ENCODE measurements at regions not wholly inside any gene's neighbourhood (a gene's known extent, or its start where the extent isn't known, plus 50 kb on each side); places are given as distances from the start of the nearest gene placed in this dataset.

DNA sequence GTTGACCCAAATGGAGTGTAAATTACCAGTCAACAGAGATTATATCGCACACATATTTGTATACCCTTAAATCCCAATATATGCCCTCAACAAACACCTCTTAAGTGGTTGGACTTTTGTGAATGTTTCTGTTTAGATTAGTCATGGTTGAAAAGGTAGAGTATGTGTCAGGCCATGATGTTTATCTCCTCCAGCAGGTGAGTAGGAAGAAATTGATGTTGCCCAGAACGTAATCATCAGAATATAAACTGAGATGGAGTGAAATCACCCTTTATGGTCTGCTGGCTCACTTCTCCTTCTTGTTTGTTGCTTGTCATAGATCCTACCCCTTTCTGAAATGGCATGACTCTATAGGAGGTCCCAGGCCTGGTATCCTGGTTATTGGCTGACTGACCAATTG lies 431.8 kb downstream of the ETS1 start:
- Histone ChIP-seq H3K9me3 (no peaks in the 10 kb centered on the region), H3K27me3 (no peaks in the 10 kb centered on the region), H3K4me3 (no peak overlapping the region), H3K27ac (no peak overlapping the region), H3K36me3 (no peaks in the 10 kb centered on the region), H3K4me1 (no peaks in the 10 kb centered on the region)
- no peak for TF ChIP-seq CTCF (IDR thresholded peaks at IDR 0.05)
- intact Hi-C loops (cut with DNase I), result loop anchor here (10.0 kb wide), 1 partner anchor 799 kb away; no protein-coding TSS in a partner anchor
- ATAC-seq (no peak), DNase-seq (no peak)

DNA sequence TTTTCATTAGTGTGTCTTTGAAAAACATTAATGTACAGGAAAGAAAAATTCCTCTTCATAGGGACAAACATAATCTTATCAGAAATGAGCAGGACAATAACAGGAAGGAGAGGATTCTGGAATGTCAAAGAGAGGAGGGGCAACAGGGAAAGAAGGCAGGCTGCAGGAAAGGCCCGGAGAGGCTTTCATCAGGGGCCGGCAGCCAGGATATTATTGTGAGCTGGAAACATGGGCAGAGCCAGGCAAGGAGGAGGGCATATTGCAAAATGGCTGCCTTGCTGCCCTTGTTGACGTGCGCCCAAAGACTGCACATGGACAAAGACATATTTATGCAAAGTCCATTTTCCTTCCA lies 433.7 kb downstream of the ETS1 start:
- no peak for DNase-seq
- intact Hi-C loops (cut with DNase I), result loop anchor here (10.0 kb wide), 1 partner anchor 801 kb away; no protein-coding TSS in a partner anchor
- Histone ChIP-seq H3K27ac (peak overlapping the region; percentile 52), H3K4me1 (no peaks in the 10 kb centered on the region), H3K36me3 (no peaks in the 10 kb centered on the region), H3K27me3 (no peaks in the 10 kb centered on the region), H3K4me3 (no peak overlapping the region), H3K9me3 (no peaks in the 10 kb centered on the region)
- no peak for ATAC-seq
- TF ChIP-seq CTCF (IDR thresholded peaks at IDR 0.05), result no peak

DNA sequence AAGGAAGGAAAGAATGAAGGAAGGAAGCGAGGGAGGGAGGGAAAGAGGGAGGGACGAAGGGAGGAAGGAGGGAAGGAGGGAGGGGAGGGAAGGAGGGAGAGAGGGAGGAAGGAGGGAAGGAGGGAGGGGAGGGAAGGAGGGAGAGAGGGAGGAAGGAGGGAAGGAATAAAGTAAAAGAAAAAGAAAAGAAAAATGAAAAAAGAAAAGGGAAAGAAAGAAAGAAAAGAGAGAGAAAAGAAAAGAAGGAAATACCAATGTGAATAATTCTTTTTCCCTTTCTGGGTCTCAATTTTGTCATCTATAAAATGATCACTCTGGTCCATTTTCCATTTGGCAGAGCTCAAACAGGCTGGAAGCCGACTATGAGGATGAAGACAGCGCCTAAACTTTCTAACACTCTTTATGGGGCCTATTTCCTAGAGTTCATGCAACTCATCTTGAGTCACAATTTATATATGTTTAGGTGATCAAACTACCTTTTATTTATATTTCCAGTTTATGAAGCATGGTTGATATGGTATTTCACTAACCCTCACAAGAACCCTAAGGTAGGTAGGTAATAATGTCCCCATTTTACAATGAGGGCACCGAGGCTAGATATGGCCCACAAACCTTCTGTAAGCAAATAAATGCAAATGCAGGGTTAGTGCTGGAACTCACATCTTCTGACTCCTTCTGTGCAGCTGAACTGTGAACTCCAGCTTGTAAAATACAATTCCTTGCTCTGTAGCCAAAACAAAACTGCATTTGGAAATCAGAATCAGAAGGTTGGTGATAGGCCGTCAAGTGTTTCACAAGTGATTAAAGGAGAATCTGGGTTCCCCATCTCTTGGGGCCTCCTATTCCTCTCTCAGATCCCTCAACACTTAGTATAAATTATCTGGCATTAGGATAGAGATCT lies 434.3 kb downstream of the ETS1 start:
- Histone ChIP-seq H3K4me1 (no peaks in the 10 kb centered on the region), H3K36me3 (no peaks in the 10 kb centered on the region), H3K4me3 (no peak overlapping the region), H3K9me3 (no peaks in the 10 kb centered on the region), H3K27ac (peak overlapping the region; percentile 52), H3K27me3 (no peaks in the 10 kb centered on the region)
- DNase-seq (no peak), ATAC-seq (no peak)
- TF ChIP-seq CTCF (IDR thresholded peaks at IDR 0.05), result no peak
- intact Hi-C loops (cut with DNase I), result loop anchor here (10.0 kb wide), 1 partner anchor 802 kb away; no protein-coding TSS in a partner anchor

GRCh38 chr11:128151780-128152179 lies 435.6 kb downstream of the ETS1 start:
- ATAC-seq (no peak), DNase-seq (no peak)
- Histone ChIP-seq H3K4me3 (no peak overlapping the region), H3K27ac (no peak overlapping the region), H3K27me3 (no peaks in the 10 kb centered on the region), H3K36me3 (no peaks in the 10 kb centered on the region), H3K4me1 (no peaks in the 10 kb centered on the region), H3K9me3 (no peaks in the 10 kb centered on the region)
- intact Hi-C loops (cut with DNase I), result loop anchor here (10.0 kb wide), 1 partner anchor 803 kb away; no protein-coding TSS in a partner anchor
- no peak for TF ChIP-seq CTCF (IDR thresholded peaks at IDR 0.05)

DNA sequence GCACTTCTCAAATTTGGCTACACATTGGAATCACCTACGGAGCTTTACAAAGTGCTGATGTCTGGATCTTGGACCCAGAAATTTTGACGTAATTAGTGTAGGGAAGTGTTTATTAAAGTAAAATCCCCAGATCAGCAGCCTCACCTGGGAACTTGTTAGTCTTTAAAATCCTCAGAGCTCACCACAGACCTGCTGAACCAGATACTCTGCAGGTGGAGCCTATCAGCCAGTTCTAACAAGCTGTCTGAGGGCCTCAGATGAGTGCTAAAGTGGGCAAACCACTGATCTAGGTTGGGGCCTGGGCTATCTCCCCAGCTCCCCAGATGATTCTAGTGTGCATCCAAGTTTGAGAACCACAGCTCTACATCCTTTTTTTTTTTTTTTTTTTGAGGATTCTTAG lies 436.0 kb downstream of the ETS1 start:
- Histone ChIP-seq H3K27me3 (no peaks in the 10 kb centered on the region), H3K4me3 (no peak overlapping the region), H3K36me3 (no peaks in the 10 kb centered on the region), H3K4me1 (no peaks in the 10 kb centered on the region), H3K9me3 (no peaks in the 10 kb centered on the region), H3K27ac (no peak overlapping the region)
- TF ChIP-seq CTCF (IDR thresholded peaks at IDR 0.05), result no peak
- intact Hi-C loops (cut with DNase I), result loop anchor here (10.0 kb wide), 1 partner anchor 803 kb away; no protein-coding TSS in a partner anchor
- no peak for ATAC-seq
- DNase-seq, result no peak
